ENCODE measurements at regions not wholly inside any gene's neighbourhood (a gene's known extent, or its start where the extent isn't known, plus 50 kb on each side); places are given as distances from the start of the nearest gene placed in this dataset.

DNA sequence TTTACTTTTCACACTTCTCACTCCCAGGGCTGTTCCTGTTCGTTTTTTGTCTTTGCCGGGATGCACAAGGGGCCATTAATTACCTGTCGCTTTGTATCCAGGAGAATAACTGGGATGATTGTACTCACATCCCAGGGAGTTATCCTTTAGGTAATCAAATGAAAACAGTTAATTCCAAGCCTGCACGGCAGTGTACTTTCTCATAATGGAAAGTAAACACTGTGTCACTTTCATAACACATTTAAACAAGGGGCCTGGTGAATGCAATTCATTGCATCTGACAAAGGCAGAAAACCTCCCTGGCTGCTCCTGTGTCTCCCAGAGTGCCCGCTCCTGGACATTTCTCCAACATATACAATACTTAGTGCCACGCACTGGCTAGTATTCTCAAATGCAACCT lies 138.7 kb upstream of the CELF2 start:
- DNase-seq (ENCODE audit: low read depth), result no peak

DNA sequence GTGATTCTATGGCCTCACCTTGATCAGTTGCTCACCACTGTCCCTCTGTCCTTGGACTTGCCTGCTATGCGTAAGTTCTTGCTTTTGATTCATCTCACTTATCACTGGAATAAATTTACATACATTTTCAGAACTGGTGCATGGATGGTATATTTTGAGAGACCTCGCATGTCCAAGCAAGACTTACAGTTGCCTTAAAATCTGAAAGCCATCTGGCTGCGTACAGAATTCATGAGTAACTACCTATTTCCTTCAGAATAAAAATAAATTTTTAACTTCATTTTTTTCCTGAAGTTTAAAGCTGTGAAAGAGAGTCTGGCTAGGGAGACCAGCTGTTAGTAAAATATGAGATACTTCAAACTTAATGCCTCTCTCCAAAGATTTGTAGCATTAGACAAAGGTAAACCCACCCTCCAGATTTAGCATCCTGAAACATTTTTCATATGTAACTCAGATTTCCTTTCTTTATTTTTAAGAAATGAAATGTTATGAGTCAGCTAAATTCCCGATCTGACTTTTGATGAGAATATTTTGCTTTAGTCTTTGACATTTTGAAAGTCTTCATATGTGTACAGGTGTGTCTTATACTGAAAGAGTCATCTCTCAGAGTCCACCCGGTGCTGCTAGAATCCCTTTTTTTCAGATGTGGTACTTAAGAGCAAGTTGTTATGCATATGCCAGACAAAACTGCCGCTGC lies 136.4 kb upstream of the CELF2 start:
- DNase-seq (ENCODE audit: low read depth), result no peak

DNA sequence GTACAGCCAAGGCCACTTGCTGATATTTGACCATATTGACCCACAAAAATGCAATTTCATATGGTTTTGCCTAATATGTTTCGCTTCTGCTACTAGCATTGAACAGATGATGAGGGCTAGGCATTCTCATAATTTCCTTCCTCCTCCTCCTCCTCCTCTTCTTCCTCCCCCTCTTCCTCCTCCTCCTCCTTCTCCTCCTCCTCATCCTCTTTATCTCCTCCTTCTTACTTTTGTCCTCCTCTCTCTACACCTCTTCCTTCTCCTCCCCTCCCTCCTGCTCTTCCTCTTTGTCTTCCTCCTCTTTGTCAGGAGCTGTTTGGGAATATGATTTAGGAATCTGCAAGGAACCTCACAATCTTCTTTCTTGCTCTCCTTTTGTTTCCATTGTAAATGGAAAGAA lies 133.9 kb upstream of the CELF2 start:
- DNase-seq (ENCODE audit: low read depth), result no peak

DNA sequence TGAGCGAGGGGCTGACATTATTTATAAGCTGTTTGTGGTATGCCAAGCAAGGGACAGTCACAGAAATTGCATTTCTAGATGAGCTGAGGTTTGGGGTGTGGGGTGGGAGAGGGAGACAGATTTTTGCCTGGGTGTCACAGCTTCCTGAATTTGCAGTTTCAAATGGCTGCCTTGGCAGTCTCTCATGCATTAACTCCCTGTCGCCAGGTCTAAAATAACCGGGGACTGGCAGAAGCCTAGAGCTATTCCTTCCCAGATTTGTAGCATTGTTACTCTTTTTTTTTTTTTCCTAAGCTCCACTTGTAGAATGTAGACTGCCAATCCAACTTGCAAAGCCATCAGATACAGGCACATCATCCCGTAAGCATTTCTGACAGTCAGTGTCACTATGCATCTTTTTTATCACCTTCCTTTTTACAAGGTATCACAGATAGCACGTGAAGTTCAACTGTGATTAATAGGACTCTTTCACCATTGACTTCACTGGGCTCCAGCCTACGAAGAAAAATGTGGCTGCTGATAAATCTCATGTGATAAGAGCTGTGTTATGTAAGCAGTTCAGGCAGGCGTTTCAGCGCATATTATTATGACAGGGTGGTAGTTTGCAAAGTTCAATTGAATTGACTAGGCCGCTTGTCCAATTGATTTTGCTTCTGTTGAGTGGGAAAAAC lies 130.7 kb upstream of the CELF2 start:
- no peak for DNase-seq (ENCODE audit: low read depth)

DNA sequence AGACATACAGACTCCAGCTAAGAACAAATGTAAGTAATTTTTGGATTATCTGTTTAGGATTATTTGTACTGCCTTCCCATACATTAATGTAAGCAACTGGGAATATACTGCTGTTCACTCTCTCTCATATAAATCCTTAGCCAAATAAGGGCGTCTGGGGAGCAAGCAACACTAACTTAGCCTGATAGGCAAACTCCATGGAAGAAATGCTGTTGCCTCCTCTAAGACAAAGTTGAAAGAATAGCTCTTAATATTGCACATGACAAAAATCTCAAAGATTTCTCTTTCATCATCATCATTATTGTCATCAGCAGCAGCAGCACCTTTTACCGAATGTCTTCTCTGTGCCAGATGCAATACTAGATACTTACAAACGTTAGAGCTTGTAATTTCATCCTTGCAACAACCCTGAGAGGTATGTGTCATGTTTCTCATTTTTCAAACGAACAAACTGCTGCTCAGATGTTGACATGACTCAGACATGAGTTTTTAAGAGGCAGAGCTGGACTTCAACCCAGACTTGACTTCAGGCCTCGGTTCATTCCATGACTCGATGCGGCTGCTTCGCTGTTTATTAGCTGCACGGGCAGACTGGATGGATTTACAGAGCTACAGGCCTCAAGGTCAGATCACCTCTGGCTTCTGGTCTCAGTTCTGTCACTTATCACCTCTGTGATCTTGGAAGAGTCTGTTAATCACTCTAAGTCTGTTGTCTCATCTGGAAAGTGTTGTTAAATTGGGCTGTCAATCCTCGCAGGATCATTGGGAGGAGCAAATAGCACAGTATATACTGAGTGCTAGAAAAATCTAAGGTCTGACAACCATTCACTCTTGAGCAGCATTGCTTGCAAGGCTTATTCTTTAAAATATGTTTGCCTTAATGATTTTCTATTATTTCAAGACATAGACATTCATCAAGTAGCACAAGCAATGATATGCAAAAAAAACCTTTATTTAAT lies 126.3 kb upstream of the CELF2 start:
- no peak for DNase-seq (ENCODE audit: low read depth)

DNA sequence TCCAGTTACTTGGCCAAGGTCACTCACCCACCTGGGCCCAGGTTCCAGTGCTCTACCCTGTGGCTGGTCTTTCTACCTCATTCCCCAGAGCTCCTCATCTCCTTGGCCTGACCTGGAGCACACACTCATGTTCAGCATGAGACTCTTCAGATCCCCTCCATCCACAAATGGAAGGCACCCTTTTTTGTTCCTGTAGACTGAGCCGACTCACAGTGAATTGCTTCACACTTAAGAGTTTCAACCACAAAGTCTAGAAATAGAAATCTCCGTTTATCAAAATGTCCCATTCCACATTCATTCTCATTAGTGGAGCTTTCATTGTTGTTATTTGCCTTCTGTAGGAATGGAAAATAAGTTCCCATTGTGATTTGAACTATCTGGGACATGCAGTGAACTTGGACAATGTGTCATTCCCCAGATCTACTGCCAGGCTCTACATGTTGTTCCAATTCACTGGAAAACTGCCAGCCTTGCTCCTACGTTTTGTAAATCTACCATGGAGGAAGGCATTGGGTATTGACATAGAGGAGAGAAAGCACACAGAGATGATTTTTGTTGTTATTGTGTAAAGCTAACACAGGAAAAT lies 125.3 kb upstream of the CELF2 start:
- no peak for DNase-seq (ENCODE audit: low read depth)

DNA sequence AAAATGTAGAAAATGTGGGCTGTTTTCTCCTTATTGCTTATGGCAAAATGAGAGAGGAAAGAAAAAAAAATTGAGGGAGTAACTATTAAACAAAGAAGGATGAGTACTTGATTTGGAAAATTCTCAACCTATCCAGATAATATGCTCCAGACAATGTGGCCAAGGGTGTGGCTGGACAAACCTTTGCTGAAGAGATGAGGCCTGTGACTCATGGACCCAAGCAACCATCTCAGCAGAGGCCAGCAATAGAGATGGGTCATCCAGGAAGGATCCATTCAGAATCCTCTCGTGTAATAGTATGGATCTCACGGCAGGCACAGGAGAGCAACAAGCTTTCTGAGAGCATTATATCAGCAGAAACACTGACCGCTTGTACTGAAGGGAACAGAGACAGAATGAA lies 120.3 kb upstream of the CELF2 start:
- DNase-seq (ENCODE audit: low read depth), result no peak

DNA sequence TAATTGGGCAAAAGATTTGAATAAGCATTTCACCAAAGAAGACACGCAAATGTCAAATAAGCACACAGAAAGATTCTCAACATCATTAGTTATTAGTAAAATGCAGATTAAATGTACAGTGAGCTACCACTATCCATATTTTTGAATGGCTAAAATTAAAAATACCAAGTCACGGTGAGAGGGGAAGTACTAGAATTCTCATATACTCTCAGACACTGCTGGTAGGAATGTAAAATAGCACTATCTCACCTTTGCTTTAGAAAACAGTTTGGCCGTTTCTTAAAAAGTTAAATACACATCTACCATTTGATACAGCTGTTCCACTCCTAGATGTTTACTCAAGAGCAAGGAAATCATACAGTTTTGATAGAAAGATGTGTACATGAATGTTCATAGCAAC lies 115.8 kb upstream of the CELF2 start:
- DNase-seq (ENCODE audit: low read depth), result no peak

DNA sequence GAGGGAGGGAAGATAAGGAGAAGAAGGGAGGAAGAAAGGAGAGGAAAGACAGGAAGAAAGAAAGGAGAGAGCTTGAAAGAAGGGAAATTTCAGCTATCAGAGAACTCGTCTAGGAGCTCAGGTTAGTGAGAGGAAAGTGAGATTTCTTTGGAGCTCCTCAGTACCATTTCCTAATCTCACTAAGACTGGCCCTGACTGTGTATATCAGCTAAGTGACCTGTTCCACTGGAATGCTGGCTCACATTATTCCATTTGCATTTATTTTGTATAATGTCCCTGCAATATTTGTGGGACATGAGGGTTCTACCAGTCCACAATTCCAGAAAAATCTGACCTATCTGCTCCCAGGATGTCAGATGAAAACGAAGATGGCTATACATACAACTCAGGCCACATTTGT lies 114.7 kb upstream of the CELF2 start:
- DNase-seq (ENCODE audit: low read depth), result no peak

DNA sequence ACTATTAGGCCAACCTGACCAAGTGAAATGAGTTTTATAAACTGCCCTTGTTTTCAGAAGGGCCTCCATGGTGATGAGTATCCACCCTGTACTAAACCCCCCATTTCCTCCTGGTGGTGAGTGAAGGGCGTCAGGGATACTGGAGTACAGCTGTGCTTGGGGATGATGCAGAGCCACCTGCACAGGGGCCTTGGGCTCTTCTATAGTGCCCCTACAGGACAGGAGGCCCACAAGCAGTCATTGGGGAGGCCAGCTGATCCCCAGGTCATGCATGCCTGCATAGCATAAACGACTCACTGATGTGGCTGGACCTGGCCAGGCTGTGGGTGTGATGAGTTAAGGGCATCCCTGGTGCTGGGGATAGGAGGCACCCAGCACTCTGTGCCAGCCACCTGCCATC lies 114.1 kb upstream of the CELF2 start:
- no peak for DNase-seq (ENCODE audit: low read depth)

DNA sequence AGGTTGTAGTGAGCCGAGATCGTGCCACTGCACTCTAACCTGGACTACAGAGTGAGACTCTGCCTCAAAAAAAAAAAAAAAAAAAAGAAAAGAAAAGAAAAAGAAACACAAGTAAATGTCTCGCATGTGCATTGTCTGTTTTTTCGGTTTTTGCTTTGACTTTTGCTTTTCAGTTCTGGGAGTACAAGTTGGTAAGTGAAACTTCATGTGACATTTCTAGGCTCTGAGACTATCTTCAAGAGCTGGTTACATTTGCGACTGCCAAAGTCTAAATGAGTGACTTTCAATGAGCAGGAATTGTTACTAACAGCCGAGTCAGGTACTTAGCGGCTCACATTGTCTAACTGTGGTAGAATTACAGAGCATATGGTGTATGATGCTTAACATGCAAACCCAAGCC lies 107.0 kb upstream of the CELF2 start:
- no peak for DNase-seq (ENCODE audit: low read depth)

DNA sequence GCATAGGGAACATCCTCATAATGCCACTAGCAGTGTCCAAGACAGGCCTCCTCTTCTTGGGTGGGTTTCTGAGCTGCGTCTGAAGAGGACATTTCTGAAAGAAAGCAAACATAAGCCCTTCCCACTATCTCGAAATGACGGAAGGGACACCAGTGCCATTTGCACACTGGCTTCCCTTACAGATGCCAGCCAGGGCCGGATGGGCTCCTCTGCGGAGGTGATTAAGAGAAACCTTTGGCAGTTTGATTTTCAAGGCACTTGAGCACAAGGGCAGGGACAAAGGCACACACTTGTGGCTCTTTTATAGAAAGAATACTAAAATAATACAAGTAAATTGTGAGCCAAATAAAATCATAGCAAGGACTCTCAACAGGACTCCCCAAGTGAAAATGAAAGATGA lies 106.6 kb upstream of the CELF2 start:
- no peak for DNase-seq (ENCODE audit: low read depth)

DNA sequence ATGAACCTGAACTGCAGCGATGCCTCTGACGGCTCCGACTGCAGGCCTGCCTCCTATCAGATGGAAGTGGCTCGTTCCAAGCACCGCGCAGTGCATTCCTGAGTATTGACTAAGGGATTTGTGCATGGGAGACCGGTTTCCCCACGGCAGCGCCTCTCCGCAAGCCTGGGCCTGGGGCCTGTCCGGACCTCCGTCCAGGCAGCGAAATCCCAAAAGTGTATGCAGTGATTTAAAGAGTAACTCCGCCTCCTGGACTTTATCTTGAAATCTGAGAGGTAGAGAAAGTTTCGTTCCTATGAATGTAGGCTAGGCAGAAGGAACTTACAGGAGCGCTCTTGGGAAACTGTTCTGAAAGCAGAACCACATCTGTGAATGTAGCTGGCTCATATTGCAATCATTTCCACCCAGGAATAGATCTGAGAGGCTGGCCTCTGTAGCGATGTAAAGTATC lies 106.2 kb upstream of the CELF2 start:
- DNase-seq (ENCODE audit: low read depth), result peak; percentile 79

DNA sequence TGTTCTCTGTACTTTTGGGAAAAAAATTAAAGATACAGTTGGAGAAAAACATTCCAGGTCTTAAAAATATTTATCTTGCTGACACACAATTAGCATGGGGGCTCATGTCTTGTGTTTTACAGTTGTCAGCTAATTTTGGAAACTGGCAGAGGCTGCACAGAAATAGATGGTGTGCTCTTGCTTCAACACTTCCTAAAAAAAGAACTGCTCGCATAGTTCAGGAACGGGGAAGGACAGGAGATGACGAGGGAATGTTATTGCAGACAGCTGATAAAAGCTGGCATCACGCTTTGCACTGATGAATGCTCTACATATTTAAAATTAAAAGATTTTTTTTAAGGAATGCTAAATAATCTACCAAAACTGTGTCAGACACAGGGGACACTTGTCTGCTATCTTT lies 103.5 kb upstream of the CELF2 start:
- DNase-seq (ENCODE audit: low read depth), result no peak

DNA sequence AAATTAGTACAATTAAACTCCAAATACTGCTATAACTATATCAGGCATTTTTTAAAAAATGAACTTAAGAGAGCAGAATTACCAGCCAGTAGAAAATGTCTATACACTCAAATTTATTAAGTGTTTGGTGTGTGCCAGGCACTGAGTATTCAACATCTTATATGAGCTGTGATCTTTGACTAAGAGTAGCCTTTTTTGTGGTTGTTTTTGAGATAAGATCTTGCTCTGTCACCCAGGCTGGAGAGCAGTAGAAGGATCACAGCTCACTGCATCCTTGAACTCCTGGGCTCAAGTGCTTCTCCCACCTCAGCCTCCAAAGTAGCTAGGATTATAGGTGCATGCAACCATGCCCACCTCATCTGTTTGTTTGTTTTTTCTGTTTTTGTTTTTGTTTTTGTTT lies 102.5 kb upstream of the CELF2 start:
- no peak for DNase-seq (ENCODE audit: low read depth)

DNA sequence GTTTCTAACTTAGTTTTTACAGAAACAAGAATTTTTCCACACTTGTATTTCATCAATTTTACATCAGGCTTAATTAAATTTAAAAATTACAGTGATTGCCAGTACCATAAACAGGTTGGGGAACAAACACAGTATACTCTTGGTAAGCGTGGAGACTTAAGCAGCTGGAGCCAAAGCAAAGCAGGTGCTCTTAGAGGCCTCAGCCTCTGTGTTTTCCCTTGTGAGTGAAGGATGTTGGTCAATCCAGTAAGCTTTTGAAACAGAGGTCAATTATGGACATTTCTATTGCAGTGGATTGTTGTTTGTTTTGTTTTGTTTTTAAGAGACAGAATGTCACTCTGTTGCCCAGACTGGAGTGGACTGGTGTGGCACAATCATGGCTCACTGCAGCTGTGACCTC lies 100.6 kb upstream of the CELF2 start:
- DNase-seq (ENCODE audit: low read depth), result no peak

DNA sequence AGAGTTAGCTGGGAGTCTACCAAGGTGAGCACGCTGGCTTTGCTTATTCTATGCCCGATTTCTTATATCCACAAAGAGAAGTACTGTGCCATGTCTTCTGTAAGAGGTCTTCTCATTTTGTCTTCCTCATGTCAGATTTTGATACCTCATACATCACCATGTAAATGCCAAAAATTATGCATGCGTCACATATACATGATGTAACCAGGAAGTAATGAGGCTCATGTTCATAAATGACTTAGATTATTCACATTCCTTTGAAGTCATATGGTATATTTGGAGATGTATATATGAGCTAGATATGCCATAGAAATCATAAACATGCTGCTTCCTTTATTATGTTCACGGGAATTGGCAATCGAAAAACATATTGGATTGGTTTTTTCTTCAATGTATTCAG lies 97.7 kb upstream of the CELF2 start:
- no peak for DNase-seq (ENCODE audit: low read depth)

DNA sequence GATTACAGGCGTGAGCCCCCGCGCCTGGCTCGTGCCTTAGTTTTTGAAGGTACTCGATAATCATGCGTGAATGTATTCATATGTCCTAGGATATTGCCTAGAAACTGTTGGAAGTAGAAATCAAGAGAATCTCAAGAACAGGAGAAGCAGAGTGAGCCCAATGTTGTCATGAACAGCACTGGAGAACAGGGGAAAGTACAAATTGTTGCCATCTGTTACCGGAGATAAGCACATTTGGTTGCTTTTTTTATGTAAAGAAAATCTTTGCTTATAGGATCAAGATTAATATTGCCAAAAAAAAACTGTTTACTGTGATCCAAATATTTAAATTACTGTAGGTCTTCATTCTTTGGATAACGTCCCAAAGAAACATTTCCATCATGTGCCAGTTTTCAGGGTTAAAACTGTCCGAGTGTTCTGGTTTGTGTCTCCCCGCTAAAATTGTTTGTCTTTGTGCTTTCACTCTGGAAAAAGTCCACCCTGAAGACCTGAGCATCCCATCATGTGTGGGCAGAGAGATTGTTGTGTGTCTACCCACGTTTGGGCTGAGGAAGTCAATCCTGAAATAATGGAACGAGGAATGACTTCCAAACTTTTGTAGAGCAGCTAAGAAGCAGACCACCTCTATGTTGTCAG lies 95.7 kb upstream of the CELF2 start:
- no peak for DNase-seq (ENCODE audit: low read depth)

DNA sequence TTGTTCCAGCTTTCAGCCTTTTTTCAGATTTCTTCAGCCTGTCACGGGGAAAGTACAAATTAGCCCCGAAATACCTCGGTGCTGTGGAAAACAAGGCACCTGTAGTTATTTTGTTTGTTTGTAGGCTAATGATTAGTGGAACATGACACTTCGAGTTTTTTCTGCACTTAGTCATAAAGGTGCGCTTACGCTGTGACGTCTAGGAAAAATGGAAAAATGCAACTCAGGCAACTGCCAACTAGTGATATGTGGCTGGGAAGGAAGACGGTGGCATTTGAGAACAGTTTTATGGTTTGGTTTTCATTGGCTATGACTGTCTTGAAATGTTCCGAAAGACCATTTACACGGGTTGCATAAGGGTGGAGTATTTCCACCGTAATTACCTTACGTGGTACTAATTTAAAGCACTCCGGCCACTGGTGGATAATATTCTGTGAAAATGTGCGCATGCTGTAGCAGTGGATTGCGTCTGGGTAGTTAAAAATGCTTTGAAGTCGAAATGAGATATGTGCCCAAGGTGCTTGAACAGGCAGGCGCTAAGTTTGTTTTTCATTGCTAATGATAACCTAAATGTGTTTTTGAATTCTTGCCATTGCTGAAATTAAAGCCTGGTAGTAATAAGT lies 94.5 kb upstream of the CELF2 start:
- no peak for DNase-seq (ENCODE audit: low read depth)

DNA sequence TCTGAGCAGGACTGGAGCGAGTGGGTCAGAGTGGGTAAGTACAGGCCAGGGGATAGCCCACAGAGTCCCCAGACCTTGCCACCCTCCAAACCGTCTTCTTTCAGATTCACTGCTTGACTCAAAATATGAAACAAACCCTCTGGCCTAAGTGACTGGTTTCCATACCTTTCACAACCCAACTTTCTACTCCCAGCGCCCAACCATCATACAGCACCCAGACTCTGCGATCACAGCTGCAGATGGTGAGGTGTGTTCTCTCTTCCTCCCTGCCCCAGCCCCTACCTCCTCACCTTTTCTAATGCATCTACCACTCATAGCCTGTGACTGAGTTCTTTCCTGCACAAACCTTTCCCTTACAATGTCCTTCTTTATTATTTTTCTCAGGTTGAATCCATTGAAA lies 92.0 kb upstream of the CELF2 start:
- DNase-seq (ENCODE audit: low read depth), result no peak

DNA sequence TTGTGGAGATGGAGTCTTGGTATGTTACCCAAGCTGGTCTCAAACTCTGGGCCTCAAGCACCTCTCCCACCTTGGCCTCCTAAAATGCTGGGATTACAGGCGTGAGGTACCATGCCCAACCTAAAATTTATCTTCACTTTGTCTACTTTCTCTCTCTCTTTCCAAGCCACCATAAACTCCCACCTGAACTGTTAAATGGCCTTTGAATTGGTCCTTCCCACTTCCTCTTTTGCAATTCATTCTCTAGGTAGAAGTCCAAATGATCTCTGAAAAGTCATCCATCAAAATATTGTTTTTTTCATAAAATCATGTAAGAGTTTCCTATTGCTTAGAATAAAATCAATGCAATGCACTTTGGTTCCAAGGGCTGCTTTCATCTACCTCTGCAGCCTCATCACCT lies 90.1 kb upstream of the CELF2 start:
- no peak for DNase-seq (ENCODE audit: low read depth)
